HCT116 (cell line): ENCODE measurements at regions not wholly inside any gene's neighbourhood (a gene's known extent, or its start where the extent isn't known, plus 50 kb on each side); places are given as distances from the start of the nearest gene placed in this dataset.
"Not testable (repeated sequence)": the region's sequence is repeated elsewhere in the genome, so short reads cannot be mapped to it uniquely, and the experiment has no call there.

ENCODE experiments used
- ATAC-seq: fragments of 200-7000 bp; cut with Tn5 transposase; 2 replicates; pipeline ENCODE4 v1.9.1; 2020; ENCODE audit warnings: mild to moderate bottlenecking, moderate library complexity
- BruUV-seq: library from RNA; stranded (reverse); fragments of 400-500 nt; replicated peaks from 2 replicates; lab custom pipeline; 2021; lab: Mats Ljungman, UMichigan
- CTCF ChIA-PET: fragments of 300-600 bp; sonication (Branson Sonifier 250); formaldehyde crosslinking; loops from one replicate; lab custom pipeline; 2021; ENCODE audit warnings: antibody characterized with exemption; lab: Charles Lee
- POLR2A ChIA-PET: fragments of 300-600, 350-600 bp; sonication (Branson Sonifier 250); formaldehyde crosslinking; loops from one replicate; lab custom pipeline; 2021; ENCODE audit warnings: antibody characterized with exemption; lab: Charles Lee
- RAD21 ChIA-PET, 2 experiments: fragments of 300-600 bp; sonication (Branson Sonifier 250); formaldehyde crosslinking; loops; one replicate each; lab custom pipeline; 2023; ENCODE audit warnings: low total read pairs in 2 of 2; ENCODE audit not compliant: uncharacterized antibody in 2 of 2, unreplicated experiment in 2 of 2, low non-redundant PET in 1 of 2; lab: Charles Lee
- DNase-seq: peaks from one replicate; pipeline ENCODE4 v3.0.0-alpha.2; 2010; ENCODE audit warnings: low read depth, low spot score
- H2AFZ ChIP-seq: fragments of 200-600 bp; shearing (Covaris generic), sonication (generic); 2 replicates; pipeline ENCODE4 v1.6.1; 2017; ENCODE audit warnings: low read depth, mixed run types, mixed read lengths, antibody characterized with exemption, low read length; ENCODE audit not compliant: poor library complexity, severe bottlenecking
- H3K27ac ChIP-seq: 2 replicates; pipeline ENCODE4 v1.5.1; 2012; ENCODE audit warnings: low read depth, low read length
- H3K27me3 ChIP-seq: fragments of 200-600 bp; sonication (generic); 2 replicates; pipeline ENCODE4 v1.6.1; 2016; ENCODE audit warnings: mixed run types, low read length, mixed read lengths; ENCODE audit not compliant: insufficient read depth
- H3K36me3 ChIP-seq, 2 experiments: fragments of 200-500 bp in 1 of 2; fragments of 200-600 bp in 1 of 2; sonication (Bioruptor generic) in 1 of 2; sonication (generic) in 1 of 2; 2 replicates each; pipeline versions ENCODE4 v1.5.1 to v1.6.1; 2014 to 2016; ENCODE audit warnings: low read length in 2 of 2, inconsistent platforms in 1 of 2, mixed read lengths in 1 of 2, mixed run types in 1 of 2; ENCODE audit not compliant: insufficient read depth in 2 of 2, control insufficient read depth in 1 of 2
- H3K4me1 ChIP-seq, 2 experiments: fragments of 200-600 bp in 1 of 2; sonication (generic) in 1 of 2; 2 replicates each; pipeline versions ENCODE4 v1.5.1 to v1.6.1; 2012 to 2017; ENCODE audit warnings: low read length in 2 of 2, inconsistent platforms in 1 of 2, mild to moderate bottlenecking in 1 of 2, mixed read lengths in 1 of 2, mixed run types in 1 of 2, moderate library complexity in 1 of 2; ENCODE audit not compliant: insufficient read depth in 2 of 2, control insufficient read depth in 1 of 2
- H3K4me2 ChIP-seq: fragments of 200-600 bp; sonication (generic); 2 replicates; pipeline ENCODE4 v1.6.1; 2017; ENCODE audit warnings: mixed run types, low read length, mixed read lengths
- H3K4me3 ChIP-seq, 2 experiments: fragments of 200-600 bp in 1 of 2; sonication (generic) in 1 of 2; replicated peaks in 1 of 2; 2 replicates each; pipeline ENCODE4 v1.5.1; 2011 to 2016; ENCODE audit warnings: low read length in 2 of 2, control low read depth in 1 of 2, low read depth in 1 of 2, mild to moderate bottlenecking in 1 of 2, mixed read lengths in 1 of 2, mixed run types in 1 of 2
- H3K79me2 ChIP-seq: fragments of 200-600 bp; sonication (generic); 2 replicates; pipeline ENCODE4 v1.6.1; 2017; ENCODE audit warnings: mild to moderate bottlenecking, mixed run types, low read length, moderate library complexity, mixed read lengths; ENCODE audit not compliant: insufficient read depth
- H3K9ac ChIP-seq: fragments of 200-600 bp; sonication (generic); 2 replicates; pipeline ENCODE4 v1.6.1; 2016; ENCODE audit warnings: low read length, mixed read lengths
- H3K9me2 ChIP-seq: fragments of 200-600 bp; sonication (generic), shearing (Covaris generic); 2 replicates; pipeline ENCODE4 v1.6.1; 2017; ENCODE audit warnings: mixed run types, mild to moderate bottlenecking, moderate library complexity; ENCODE audit not compliant: insufficient read depth
- H3K9me3 ChIP-seq, 2 experiments: fragments of 200-500 bp in 1 of 2; fragments of 200-600 bp in 1 of 2; sonication (Bioruptor generic) in 1 of 2; sonication (generic) in 1 of 2; 2 replicates each; pipeline ENCODE4 v1.6.1; 2014 to 2017; ENCODE audit warnings: low read length in 2 of 2, mixed read lengths in 2 of 2, inconsistent platforms in 1 of 2, low read depth in 1 of 2, mild to moderate bottlenecking in 1 of 2, mixed run types in 1 of 2, moderate library complexity in 1 of 2; ENCODE audit not compliant: control insufficient read depth in 1 of 2, insufficient read depth in 1 of 2
- H4K20me1 ChIP-seq: fragments of 200-600 bp; sonication (generic), shearing (Covaris generic); 2 replicates; pipeline ENCODE4 v1.6.1; 2017; ENCODE audit warnings: mixed run types, mild to moderate bottlenecking, moderate library complexity; ENCODE audit not compliant: insufficient read depth
- CBX3 ChIP-seq: IDR thresholded peaks from 2 replicates; pipeline ENCODE4 v1.6.1; 2012; ENCODE audit warnings: low read depth
- CEBPB ChIP-seq: IDR thresholded peaks from 2 replicates; pipeline ENCODE4 v1.6.1; 2012; ENCODE audit warnings: low read depth
- JUND ChIP-seq: IDR thresholded peaks from 2 replicates; pipeline ENCODE4 v1.6.1; 2012
- REST ChIP-seq: IDR thresholded peaks from 2 replicates; pipeline ENCODE4 v1.6.1; 2012; ENCODE audit warnings: low read depth
- SRF ChIP-seq: IDR thresholded peaks from 2 replicates; pipeline ENCODE4 v1.6.1; 2012; ENCODE audit warnings: low read depth
- intact Hi-C: fragments of 100-400 bp; cut with micrococcal nuclease; formaldehyde crosslinking; loops from 2 replicates; pipeline ENCODE4 v1.10.0; 2022
- TF ChIP-seq, protein P1 (sequence below): IDR thresholded peaks from 2 replicates; pipeline ENCODE4 v1.6.1; 2012

DNA sequence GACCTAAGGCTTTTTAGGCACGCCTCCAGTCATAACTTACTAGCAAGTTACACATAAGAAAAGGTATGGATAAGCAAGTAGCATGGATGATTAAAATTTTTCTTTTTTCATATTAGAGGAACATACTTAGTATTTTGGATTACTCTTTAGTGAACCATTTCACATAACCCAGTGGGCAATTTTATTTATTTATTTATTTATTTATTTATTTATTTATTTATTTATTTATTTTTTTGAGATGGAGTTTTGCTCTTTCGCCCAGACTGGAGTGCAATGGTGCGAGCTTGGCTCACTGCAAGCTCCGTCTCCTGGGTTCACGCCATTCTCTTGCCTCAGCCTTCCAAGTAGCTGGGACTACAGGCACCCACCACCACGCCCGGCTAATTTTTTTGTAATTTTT is 937.7 kb downstream of the C4orf33 start:
- H3K27ac ChIP-seq, DNase-seq, intact Hi-C loops, H3K9ac ChIP-seq, H2AFZ ChIP-seq, ATAC-seq, H3K79me2 ChIP-seq, H3K4me2 ChIP-seq, RAD21 ChIA-PET, H3K9me2 ChIP-seq, CTCF ChIA-PET, H4K20me1 ChIP-seq, H3K9me3 ChIP-seq, H3K36me3 ChIP-seq, H3K27me3 ChIP-seq, POLR2A ChIA-PET, BruUV-seq, H3K4me3 ChIP-seq, H3K4me1 ChIP-seq: not testable (repeated sequence)

- no TSS peak for BruUV-seq
- ChIA-PET POLR2A (no interaction called here), CTCF (no interaction called here)
Observed at GRCh38 chr4:130034876-130035275, 938.9 kb downstream of the C4orf33 start.

More at GRCh38 chr4:130034876-130035275, 938.9 kb downstream of the C4orf33 start:
- H3K4me2 ChIP-seq: no peak overlapping the region
- no peaks in the 10 kb centered on the region for H3K27me3 ChIP-seq
- DNase-seq: no peak
- TF ChIP-seq JUND: no peak
- no peak for TF ChIP-seq CBX3
- TF ChIP-seq, protein P1, sequence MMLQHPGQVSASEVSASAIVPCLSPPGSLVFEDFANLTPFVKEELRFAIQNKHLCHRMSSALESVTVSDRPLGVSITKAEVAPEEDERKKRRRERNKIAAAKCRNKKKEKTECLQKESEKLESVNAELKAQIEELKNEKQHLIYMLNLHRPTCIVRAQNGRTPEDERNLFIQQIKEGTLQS: no peak
- no peak for TF ChIP-seq SRF
- no peak for TF ChIP-seq REST
- no peak for TF ChIP-seq CEBPB
- TF ChIP-seq, all 23 proteins: peak for 0
- H3K4me3 ChIP-seq: no peak overlapping the region
- RAD21 ChIA-PET: no interaction called here
- intact Hi-C loops: no loop called here
- no peak for ATAC-seq
- H3K4me1 ChIP-seq: no peaks in the 10 kb centered on the region
- no peaks in the 10 kb centered on the region for H4K20me1 ChIP-seq
- H3K9me3 ChIP-seq: no peaks in the 10 kb centered on the region
- no peak overlapping the region for H3K9ac ChIP-seq
- no peaks in the 10 kb centered on the region for H3K79me2 ChIP-seq
- no peaks in the 10 kb centered on the region for H3K36me3 ChIP-seq
- H3K9me2 ChIP-seq: no peaks in the 10 kb centered on the region
- H2AFZ ChIP-seq: no peak overlapping the region
- H3K27ac ChIP-seq: no peak overlapping the region
